Osteocyte (in vitro differentiated cells): ENCODE measurements at regions not wholly inside any gene's neighbourhood (a gene's known extent, or its start where the extent isn't known, plus 50 kb on each side); places are given as distances from the start of the nearest gene placed in this dataset.
A peak's percentile ranks its signal among the peaks of the same experiment; 100 is the strongest.
"Not testable (repeated sequence)": the region's sequence is repeated elsewhere in the genome, so short reads cannot be mapped to it uniquely, and the experiment has no call there.

ENCODE experiments used
- DNase-seq: peaks from one replicate; pipeline ENCODE4 v3.0.0; 2021; ENCODE audit warnings: mixed read lengths; ENCODE audit not compliant: unreplicated experiment; ENCODE audit errors: extremely low spot score
- H3K27ac Mint-ChIP-seq: one replicate; pipeline ENCODE4 v1.8.0; 2021; ENCODE audit warnings: mild to moderate bottlenecking, mixed read lengths; ENCODE audit not compliant: unreplicated experiment
- H3K27me3 Mint-ChIP-seq: one replicate; pipeline ENCODE4 v1.8.0; 2021; ENCODE audit warnings: mixed read lengths; ENCODE audit not compliant: unreplicated experiment
- H3K36me3 Mint-ChIP-seq: one replicate; pipeline ENCODE4 v1.8.0; 2021; ENCODE audit warnings: mixed read lengths; ENCODE audit not compliant: unreplicated experiment
- H3K4me1 Mint-ChIP-seq: one replicate; pipeline ENCODE4 v1.8.0; 2021; ENCODE audit warnings: mixed read lengths; ENCODE audit not compliant: unreplicated experiment
- H3K4me3 Mint-ChIP-seq: one replicate; pipeline ENCODE4 v1.8.0; 2021; ENCODE audit warnings: mild to moderate bottlenecking, moderate library complexity, mixed read lengths; ENCODE audit not compliant: unreplicated experiment
- H3K9me3 Mint-ChIP-seq: one replicate; pipeline ENCODE4 v1.8.0; 2021; ENCODE audit warnings: mixed read lengths; ENCODE audit not compliant: unreplicated experiment
- TF ChIP-seq, protein P1 (sequence below): fragments of 200-600 bp; sonication (generic); IDR thresholded peaks from 2 replicates; pipeline ENCODE4 v1.5.0; 2021; ENCODE audit warnings: antibody characterized with exemption, mild to moderate bottlenecking, moderate library complexity

DNA sequence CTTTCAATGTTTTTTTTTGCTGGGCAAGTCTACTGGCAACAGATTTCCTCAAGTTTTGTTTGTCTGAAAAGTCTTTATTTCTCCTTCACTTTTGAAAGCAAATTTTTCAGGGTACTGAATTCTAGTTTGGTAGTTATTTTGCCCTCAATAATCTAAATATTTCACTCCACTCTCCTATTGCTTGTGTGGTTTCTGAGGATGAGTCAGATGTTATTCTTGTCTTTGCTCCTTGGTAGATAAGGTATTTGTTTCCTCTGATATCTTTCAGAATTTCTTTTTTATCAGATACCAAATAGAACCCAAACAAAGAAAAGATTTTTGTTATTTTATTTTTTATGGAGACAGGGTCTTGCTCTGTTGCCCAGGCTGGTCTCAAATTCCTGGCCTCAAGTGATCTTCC is 99.2 kb upstream of the MALRD1 start:
- DNase-seq = no peak
- TF ChIP-seq, protein P1, sequence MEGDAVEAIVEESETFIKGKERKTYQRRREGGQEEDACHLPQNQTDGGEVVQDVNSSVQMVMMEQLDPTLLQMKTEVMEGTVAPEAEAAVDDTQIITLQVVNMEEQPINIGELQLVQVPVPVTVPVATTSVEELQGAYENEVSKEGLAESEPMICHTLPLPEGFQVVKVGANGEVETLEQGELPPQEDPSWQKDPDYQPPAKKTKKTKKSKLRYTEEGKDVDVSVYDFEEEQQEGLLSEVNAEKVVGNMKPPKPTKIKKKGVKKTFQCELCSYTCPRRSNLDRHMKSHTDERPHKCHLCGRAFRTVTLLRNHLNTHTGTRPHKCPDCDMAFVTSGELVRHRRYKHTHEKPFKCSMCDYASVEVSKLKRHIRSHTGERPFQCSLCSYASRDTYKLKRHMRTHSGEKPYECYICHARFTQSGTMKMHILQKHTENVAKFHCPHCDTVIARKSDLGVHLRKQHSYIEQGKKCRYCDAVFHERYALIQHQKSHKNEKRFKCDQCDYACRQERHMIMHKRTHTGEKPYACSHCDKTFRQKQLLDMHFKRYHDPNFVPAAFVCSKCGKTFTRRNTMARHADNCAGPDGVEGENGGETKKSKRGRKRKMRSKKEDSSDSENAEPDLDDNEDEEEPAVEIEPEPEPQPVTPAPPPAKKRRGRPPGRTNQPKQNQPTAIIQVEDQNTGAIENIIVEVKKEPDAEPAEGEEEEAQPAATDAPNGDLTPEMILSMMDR = no peak
- Mint-ChIP-seq H3K4me1 (no peaks in the 10 kb centered on the region), H3K36me3 (no peaks in the 10 kb centered on the region), H3K27me3 (no peaks in the 10 kb centered on the region), H3K9me3 (peaks cover 37% of the 10 kb centered on the region), H3K4me3 (no peak overlapping the region), H3K27ac (no peak overlapping the region)

- H3K4me3 Mint-ChIP-seq, H3K4me1 Mint-ChIP-seq: not testable (repeated sequence)
These were observed 97.4 kb upstream of the MALRD1 start for GRCh38 chr10:18951072-18951823.

DNA sequence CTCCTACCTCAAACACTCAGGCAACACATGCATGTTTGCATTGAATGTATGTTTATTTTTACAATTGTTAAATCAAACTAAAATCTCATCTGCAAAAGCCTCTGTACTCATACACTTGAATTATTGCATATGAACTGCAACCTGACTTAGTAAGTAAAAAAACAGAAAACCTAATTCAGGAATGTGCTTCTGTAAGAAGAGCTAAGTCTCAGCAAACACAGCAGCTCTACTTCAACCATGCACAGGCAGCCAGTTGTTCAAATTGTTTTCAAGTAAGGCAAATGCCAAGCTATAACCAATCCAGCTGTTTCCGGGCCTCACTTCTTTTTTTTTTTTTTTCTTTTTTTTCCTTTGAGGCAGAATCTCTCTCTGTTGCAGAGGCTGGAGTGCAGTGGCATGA is 93.5 kb upstream of the MALRD1 start:
- Mint-ChIP-seq H3K36me3 (no peaks in the 10 kb centered on the region), H3K9me3 (peaks cover 33% of the 10 kb centered on the region), H3K4me3 (no peak overlapping the region), H3K4me1 (no peaks in the 10 kb centered on the region), H3K27ac (no peak overlapping the region), H3K27me3 (no peaks in the 10 kb centered on the region)
- TF ChIP-seq, protein P1 = no peak
- DNase-seq = no peak

More at GRCh38 chr10:18951072-18951823, 97.4 kb upstream of the MALRD1 start:
- DNase-seq = peak; percentile 83
- H3K36me3 Mint-ChIP-seq, H3K27me3 Mint-ChIP-seq, H3K27ac Mint-ChIP-seq: not testable (repeated sequence)
- H3K9me3 Mint-ChIP-seq = peaks cover 34% of the 10 kb centered on the region

- H3K4me1 Mint-ChIP-seq = no peaks in the 10 kb centered on the region
- H3K27ac Mint-ChIP-seq = no peak overlapping the region
- no peak overlapping the region for H3K4me3 Mint-ChIP-seq
- DNase-seq = no peak
- TF ChIP-seq, protein P1 = no peak
- peaks cover 39% of the 10 kb centered on the region for H3K9me3 Mint-ChIP-seq
- H3K27me3 Mint-ChIP-seq = no peaks in the 10 kb centered on the region
- no peaks in the 10 kb centered on the region for H3K36me3 Mint-ChIP-seq
These were observed 89.2 kb upstream of the MALRD1 start for GRCh38 chr10:18959369-18959768.

DNA sequence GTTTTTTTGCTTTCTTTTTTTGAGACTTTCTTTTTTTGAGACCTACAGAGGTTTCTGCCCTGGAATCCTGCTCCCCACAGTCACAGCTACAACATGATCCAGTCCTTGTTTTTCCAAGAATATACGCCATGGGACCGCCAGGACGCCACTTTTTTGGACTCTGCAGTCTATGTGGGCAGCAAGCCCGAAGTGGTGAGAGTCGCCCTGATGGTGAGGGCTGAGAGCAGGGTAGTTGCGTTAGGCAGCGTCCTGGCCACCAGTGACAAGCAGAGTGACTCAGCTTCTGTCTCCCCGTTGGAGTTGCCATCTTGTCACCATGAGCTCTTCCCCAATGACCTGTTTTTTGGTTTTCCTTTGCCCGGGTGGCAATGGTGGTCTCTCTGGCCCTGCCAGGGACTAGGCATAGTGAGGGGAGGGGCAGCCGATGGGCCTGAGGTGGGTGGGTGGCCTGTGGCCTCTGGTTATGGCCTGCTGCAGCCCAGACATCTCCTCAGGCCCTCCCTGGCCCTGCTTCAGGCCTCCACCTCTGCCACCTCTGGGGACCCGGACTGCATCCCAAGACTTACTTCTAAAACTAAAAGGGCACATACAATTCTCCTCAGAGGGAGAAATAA is 88.0 kb upstream of the MALRD1 start:
- no peak overlapping the region for H3K4me3 Mint-ChIP-seq
- H3K36me3 Mint-ChIP-seq = no peaks in the 10 kb centered on the region
- H3K27me3 Mint-ChIP-seq = no peaks in the 10 kb centered on the region
- H3K4me1 Mint-ChIP-seq = no peaks in the 10 kb centered on the region
- TF ChIP-seq, protein P1 = no peak
- H3K27ac Mint-ChIP-seq = no peak overlapping the region
- peaks cover 45% of the 10 kb centered on the region for H3K9me3 Mint-ChIP-seq
- DNase-seq = no peak
